ENCODE measurements at regions not wholly inside any gene's neighbourhood (a gene's known extent, or its start where the extent isn't known, plus 50 kb on each side); places are given as distances from the start of the nearest gene placed in this dataset.

DNA sequence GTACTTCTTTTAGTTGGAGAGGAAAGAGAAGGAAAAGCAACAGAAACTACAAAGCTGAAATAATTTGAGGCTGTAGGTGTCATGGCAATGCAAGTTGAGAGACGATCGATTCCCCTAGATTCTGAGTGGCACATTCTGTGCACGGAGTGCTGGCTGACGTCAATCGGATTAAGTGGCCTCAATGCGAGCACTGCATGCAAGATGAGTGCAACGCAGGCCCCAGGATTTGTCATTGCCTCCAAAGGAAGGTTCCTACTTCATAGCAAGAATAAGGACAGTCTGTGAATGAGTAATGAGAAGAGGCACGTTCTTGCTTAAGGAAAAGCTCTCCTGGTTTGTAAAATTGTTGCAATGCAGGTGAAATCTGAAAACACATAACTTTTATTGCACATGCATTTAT, 892.4 kb downstream of the KCNA4 start:
- no peak for TF ChIP-seq POLR2A (IDR thresholded peaks at IDR 0.05)
- TF ChIP-seq, protein P1, sequence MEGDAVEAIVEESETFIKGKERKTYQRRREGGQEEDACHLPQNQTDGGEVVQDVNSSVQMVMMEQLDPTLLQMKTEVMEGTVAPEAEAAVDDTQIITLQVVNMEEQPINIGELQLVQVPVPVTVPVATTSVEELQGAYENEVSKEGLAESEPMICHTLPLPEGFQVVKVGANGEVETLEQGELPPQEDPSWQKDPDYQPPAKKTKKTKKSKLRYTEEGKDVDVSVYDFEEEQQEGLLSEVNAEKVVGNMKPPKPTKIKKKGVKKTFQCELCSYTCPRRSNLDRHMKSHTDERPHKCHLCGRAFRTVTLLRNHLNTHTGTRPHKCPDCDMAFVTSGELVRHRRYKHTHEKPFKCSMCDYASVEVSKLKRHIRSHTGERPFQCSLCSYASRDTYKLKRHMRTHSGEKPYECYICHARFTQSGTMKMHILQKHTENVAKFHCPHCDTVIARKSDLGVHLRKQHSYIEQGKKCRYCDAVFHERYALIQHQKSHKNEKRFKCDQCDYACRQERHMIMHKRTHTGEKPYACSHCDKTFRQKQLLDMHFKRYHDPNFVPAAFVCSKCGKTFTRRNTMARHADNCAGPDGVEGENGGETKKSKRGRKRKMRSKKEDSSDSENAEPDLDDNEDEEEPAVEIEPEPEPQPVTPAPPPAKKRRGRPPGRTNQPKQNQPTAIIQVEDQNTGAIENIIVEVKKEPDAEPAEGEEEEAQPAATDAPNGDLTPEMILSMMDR (IDR thresholded peaks at IDR 0.05 in 4 of 5, conservative IDR thresholded peaks at IDR 0.05 in 1 of 5) = no peak
